GM04504 (cell line): ENCODE measurements at regions not wholly inside any gene's neighbourhood (a gene's known extent, or its start where the extent isn't known, plus 50 kb on each side); places are given as distances from the start of the nearest gene placed in this dataset.
A peak's percentile ranks its signal among the peaks of the same experiment; 100 is the strongest.
"Not testable (repeated sequence)": the region's sequence is repeated elsewhere in the genome, so short reads cannot be mapped to it uniquely, and the experiment has no call there.

ENCODE experiments used
- DNase-seq: peaks from one replicate; pipeline ENCODE4 v3.0.0-alpha.2; 2012; ENCODE audit warnings: low read depth

DNA sequence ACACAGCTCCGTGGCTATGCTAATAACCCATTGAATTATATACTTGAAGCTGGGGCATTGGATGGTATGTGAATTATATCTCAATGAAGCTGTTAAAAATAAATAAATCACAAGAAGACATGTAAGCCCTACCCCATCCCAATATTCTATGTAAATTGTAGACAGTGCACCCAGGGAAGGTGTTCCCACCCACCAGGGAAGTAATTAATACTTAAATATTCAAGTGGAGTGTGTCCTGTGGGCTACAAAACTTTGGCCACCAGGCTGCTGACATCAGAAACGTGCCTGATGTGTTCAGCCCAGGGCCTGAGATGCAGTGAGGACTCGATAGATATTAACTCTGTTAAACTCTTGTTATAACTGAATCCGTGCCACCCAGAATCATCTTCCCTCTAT lies 240.4 kb upstream of the RREB1 start:
- no peak for DNase-seq

- DNase-seq = no peak
Measured at GRCh38 chr6:6869094-6869493, 238.7 kb upstream of the RREB1 start.

DNA sequence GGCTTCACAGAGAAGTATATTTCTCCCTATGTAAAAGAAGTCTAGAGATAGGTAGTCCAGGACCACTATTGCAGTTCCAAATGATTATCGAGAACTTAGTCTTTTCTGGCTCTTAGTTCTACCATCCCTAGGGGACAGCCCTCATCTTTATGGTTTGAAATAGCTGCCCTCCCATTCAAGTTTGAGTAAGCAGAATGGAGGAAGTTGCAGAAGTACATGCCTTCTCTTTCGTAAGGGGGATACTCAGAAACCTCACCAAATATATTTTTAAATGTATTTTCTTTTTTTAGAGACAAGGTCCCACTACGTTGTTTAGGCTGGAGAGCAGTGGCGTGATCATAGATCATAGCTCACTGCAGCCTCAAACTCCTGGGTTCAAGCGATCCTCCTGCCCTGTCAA lies 236.8 kb upstream of the RREB1 start:
- DNase-seq = no peak

GRCh38 chr6:6872459-6873344 lies 235.1 kb upstream of the RREB1 start:
- no peak for DNase-seq

GRCh38 chr6:6873778-6874177 lies 234.0 kb upstream of the RREB1 start:
- no peak for DNase-seq

- DNase-seq = peak; percentile 73
Measured at GRCh38 chr6:6875818-6876470, 231.8 kb upstream of the RREB1 start.

GRCh38 chr6:6877792-6878191 lies 230.0 kb upstream of the RREB1 start:
- not testable (repeated sequence) for DNase-seq

DNA sequence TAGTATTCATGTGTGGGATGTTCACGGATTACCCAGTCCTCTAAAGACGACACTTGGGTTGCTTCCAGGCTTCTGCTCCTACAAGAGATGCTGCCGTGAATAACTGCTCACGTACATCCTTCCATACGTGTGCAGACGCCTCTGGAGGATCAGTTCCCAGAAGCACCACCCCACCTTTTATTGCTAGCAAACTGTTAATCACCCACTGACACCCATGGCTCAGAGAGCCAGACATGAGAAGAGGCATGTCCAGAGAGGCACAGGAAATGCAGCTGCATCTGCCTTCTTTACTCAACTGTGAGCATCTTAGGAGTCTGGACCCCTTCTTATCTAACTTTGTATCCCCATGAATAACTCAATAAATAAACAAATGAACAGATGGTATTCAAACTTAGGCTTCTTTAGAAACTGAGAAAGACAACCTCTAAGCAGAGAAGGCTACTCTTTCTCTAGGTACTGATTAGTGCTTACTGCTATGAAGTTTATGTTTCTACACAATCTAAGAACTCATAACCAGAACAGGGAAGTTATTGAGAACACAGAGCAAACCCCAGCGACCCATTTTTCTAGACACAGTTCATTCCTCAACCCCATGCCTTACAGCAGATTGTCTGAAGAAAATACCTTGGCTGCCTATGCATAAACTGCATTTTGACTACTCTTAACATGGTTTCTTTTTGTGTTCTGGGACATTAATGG lies 228.7 kb upstream of the RREB1 start:
- DNase-seq = no peak

DNA sequence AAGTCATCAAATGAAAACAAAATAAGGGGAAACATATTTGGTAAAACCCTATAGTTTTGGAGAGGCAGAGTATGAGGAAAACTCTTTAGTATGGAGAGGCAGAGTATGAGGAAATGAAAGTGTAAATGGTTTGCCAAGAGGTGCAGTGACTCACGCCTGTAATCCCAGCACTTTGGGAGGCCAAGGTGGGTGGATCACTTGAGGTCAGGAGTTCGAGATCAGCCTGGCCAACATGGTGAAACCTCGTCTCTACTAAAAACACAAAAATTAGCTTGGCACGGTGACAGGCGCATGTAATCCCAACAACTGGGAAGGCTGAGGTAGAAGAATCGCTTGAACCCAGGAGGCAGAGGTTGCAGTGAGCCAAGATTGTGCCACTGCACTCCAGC lies 228.2 kb upstream of the RREB1 start:
- DNase-seq = not testable (repeated sequence)

GRCh38 chr6:6880745-6881437 lies 226.9 kb upstream of the RREB1 start:
- DNase-seq = no peak

DNA sequence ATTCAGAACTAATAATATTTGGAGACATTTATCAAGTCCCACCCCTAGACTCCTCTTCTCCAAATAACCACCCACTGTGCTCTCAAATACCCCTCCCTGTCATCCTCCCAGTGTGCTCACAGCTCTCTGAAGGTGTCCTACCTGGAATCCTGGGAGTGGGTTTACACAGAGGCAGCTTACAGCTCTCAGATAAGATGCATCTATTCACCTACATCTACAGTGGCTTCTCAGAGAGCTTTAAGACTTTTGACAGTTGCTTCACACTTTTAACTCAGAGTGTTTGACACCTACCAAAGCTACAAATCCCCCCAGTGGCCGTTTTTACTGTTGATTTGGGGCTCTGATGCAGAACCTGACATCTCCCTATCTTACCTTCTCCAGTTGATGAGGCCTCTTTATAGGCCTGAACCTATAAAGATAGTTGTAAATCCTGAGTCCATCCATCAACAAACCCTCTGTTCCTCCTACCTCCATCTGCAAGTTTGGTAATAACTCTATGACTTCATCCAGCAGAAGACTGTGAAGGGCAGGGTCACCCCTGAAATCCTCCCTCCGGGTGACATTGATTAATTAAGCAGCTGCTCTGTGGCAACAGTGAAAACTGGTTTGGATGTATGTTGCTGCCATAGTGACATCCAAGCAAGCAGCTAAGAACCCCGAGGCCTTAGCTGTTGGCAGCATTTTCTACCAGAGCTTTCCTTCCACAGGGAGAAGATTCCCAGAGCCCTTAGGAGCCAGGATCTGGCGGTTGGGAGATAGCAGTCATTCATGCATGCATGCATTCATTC lies 226.1 kb upstream of the RREB1 start:
- no peak for DNase-seq

DNA sequence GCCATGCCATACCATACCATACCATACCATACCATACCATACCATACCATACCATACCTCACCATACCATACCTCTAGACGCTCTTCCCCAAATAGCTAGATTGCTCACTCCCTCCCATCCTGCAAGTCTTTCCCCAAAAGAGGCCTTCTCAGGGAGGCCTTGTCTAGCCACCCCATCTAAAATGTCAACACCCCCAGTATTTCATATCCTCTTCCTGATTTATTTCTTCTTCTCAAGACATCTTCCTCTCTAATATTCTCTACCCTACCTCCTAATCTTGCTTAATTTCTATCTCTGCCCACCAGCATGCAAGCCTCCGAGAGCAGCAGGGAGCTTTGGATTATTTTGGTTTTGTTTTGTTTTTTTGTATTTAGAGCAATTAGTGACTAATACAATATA lies 225.2 kb upstream of the RREB1 start:
- DNase-seq = no peak

DNA sequence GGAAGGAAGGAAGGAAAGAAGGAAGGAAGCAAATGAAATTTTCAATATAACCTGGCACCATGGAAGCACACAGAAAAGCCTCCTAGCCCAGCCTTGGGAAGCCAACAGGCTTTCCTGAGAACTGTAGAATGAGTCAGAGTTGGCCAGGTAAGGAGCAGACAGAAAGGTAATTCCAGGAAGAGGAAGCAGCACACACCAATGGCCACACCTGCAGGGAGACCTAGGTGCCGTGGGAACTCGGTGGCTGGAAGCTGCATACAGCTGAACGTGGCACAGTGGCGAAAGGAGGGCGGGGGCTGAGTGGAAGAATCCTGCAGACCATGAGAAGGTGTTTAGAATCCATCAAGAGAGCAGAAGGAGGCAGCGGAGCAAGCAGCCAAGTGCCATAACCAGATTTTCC lies 224.8 kb upstream of the RREB1 start:
- DNase-seq = no peak

- DNase-seq = no peak
Measured at GRCh38 chr6:6884193-6884627, 223.6 kb upstream of the RREB1 start.

DNA sequence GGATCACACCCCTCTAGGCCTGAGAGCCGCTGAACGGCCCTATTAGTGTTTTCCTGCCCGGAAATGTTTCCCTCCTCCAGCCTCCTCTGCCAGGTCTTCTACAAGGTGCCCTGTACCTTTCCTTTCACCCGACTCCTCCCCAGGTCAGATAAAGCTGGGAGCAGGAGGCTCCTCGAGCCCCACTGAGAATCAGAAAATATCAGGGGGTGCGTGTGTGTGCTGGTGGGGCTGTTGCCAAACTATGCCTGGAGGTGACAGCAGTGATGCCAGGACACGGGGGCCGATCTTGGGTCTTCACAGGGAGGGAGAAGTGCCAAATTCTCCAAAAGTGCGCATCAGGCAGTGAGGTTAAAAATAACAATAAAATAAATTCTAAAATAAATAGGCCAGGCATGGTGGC lies 222.8 kb upstream of the RREB1 start:
- no peak for DNase-seq

- DNase-seq = no peak
Measured at GRCh38 chr6:6885521-6886170, 222.1 kb upstream of the RREB1 start.

DNA sequence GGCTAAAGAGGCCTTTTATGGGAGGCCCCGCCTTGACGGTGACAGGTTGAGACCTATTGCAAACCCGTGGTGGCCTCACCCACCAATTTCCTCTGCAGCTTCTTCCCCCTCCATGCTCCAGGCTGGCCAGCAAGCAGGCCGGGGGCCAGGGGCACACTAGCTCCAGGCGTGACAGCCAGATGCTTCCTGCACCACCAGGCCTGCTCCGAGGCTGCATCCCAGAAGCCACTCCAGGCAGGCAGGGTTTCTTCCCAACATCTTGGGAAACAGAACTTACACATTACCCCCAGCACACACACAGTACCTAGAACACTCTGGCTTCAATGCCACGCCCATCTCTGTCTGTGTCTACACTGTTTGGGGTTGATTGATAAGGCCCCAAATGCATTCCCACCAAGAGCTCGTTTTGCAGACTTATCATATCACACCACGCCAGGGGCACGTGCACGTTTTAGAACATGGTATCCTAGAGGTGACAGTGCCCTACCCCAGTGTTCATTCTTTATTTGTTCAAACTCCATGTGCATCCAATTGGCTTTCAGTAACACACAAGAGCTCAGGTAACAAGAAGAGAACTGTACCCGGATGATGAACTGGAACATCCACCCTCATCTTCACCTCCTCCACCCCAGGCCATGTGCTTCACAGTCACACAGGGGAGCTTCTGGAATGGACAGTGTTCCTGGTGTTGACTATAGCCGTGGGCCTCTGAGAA lies 221.4 kb upstream of the RREB1 start:
- no peak for DNase-seq

- DNase-seq = no peak
Measured at GRCh38 chr6:6886886-6887285, 220.9 kb upstream of the RREB1 start.

DNA sequence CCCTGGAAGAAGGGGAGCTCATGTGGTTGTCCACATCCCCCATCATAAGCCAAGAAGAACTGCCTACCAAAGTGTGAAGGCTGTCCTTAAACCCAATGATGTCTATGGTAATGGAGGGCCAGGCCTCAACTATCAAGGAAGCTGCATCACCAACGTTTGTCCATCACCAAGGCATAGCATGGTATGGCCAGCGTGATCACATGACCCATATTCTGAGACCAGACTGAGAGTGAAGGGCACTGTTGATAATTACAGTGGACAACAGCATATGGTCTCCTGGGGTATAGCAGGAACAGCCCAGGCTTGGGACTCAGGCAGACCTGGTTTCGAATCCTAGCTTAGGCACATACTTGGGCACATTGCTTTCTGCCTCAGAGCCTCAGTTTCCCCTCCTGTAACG lies 218.2 kb upstream of the RREB1 start:
- no peak for DNase-seq

- DNase-seq = no peak
Measured at GRCh38 chr6:6890400-6890858, 217.3 kb upstream of the RREB1 start.
